Loucy (cell line): ENCODE measurements at regions not wholly inside any gene's neighbourhood (a gene's known extent, or its start where the extent isn't known, plus 50 kb on each side); places are given as distances from the start of the nearest gene placed in this dataset.

Source experiments
- H2AFZ ChIP-seq: fragments of 200-600 bp; sonication (generic); 2 replicates; pipeline ENCODE4 v1.6.0; 2016; ENCODE audit warnings: antibody characterized with exemption, mild to moderate bottlenecking, low read length, moderate library complexity
- H3F3A ChIP-seq: fragments of 200-600 bp; 2 replicates; pipeline ENCODE4 v1.6.0; 2016; ENCODE audit warnings: antibody characterized with exemption, low read depth, mild to moderate bottlenecking
- H3K27me3 ChIP-seq: fragments of 200-600 bp; sonication (generic); 2 replicates; pipeline ENCODE4 v1.6.1; 2014; ENCODE audit warnings: low read length, mild to moderate bottlenecking; ENCODE audit not compliant: insufficient read depth, poor library complexity, severe bottlenecking
- H3K36me3 ChIP-seq: fragments of 200-600 bp; sonication (generic); 2 replicates; pipeline ENCODE4 v1.6.1; 2016; ENCODE audit warnings: low read length; ENCODE audit not compliant: insufficient read depth
- H3K4me1 ChIP-seq: fragments of 200-600 bp; sonication (generic); 2 replicates; pipeline ENCODE4 v1.5.1; 2014; ENCODE audit warnings: low read length, mild to moderate bottlenecking; ENCODE audit not compliant: insufficient read depth, poor library complexity, severe bottlenecking
- H3K4me2 ChIP-seq: fragments of 200-600 bp; sonication (generic); 2 replicates; pipeline ENCODE4 v1.6.0; 2014; ENCODE audit warnings: antibody characterized with exemption, low read length, low read depth, mild to moderate bottlenecking; ENCODE audit not compliant: poor library complexity, severe bottlenecking
- H3K4me3 ChIP-seq: fragments of 200-600 bp; sonication (generic); 2 replicates; pipeline ENCODE4 v1.5.1; 2014; ENCODE audit warnings: low read length, mild to moderate bottlenecking, mixed read lengths; ENCODE audit not compliant: poor library complexity, severe bottlenecking
- H3K79me2 ChIP-seq: fragments of 200-600 bp; sonication (generic); 2 replicates; pipeline ENCODE4 v1.6.1; 2014; ENCODE audit warnings: low read length; ENCODE audit not compliant: insufficient read depth
- H3K9ac ChIP-seq: fragments of 200-600 bp; sonication (generic); 2 replicates; pipeline ENCODE4 v1.6.0; 2014; ENCODE audit warnings: mild to moderate bottlenecking, low read depth, low read length, moderate library complexity; ENCODE audit not compliant: poor library complexity, severe bottlenecking
- H3K9me2 ChIP-seq: fragments of 200-600 bp; sonication (generic); replicated peaks from 2 replicates; pipeline ENCODE4 v1.6.1; 2016; ENCODE audit warnings: low read depth, low read length, mixed read lengths
- H3K9me3 ChIP-seq: fragments of 200-600 bp; sonication (generic); 2 replicates; pipeline ENCODE4 v1.6.1; 2014; ENCODE audit warnings: mild to moderate bottlenecking, antibody characterized with exemption, low read length, low read depth; ENCODE audit not compliant: insufficient read depth
- H4K20me1 ChIP-seq: fragments of 200-600 bp; sonication (generic); 2 replicates; pipeline ENCODE4 v1.6.0; 2014; ENCODE audit warnings: antibody characterized with exemption, low read length, mild to moderate bottlenecking; ENCODE audit not compliant: insufficient read depth, poor library complexity, severe bottlenecking
- CTCF ChIP-seq: fragments of 200-600 bp; sonication (generic); conservative IDR thresholded peaks from 2 replicates; pipeline ENCODE4 v1.5.1; 2014; ENCODE audit warnings: mild to moderate bottlenecking, antibody characterized with exemption, low read length
- EZH2phosphoT487 ChIP-seq: fragments of 200-600 bp; IDR thresholded peaks from 2 replicates; pipeline ENCODE4 v1.6.1; 2018; ENCODE audit warnings: antibody characterized with exemption, mild to moderate bottlenecking, moderate library complexity, borderline replicate concordance

GRCh38 chr15:23897531-23897930 is 210.4 kb upstream of the NDN start:
- Histone ChIP-seq H2AFZ (no peak overlapping the region), H3K4me1 (no peaks in the 10 kb centered on the region), H3K27me3 (no peaks in the 10 kb centered on the region), H3K9me2 (no peaks in the 10 kb centered on the region), H3K79me2 (no peaks in the 10 kb centered on the region), H3K9me3 (no peaks in the 10 kb centered on the region), H3F3A (no peaks in the 10 kb centered on the region), H3K4me3 (no peak overlapping the region), H3K4me2 (no peak overlapping the region), H4K20me1 (no peaks in the 10 kb centered on the region), H3K9ac (no peak overlapping the region), H3K36me3 (no peaks in the 10 kb centered on the region)
- TF ChIP-seq CTCF (no peak), EZH2phosphoT487 (no peak)

GRCh38 chr15:23910030-23910429 is 222.9 kb upstream of the NDN start:
- H2AFZ ChIP-seq, result no peak overlapping the region
- TF ChIP-seq EZH2phosphoT487 (no peak), CTCF (no peak)
- no peak overlapping the region for H3K4me3 ChIP-seq
- H3F3A ChIP-seq, result no peaks in the 10 kb centered on the region
- H3K4me2 ChIP-seq, result no peak overlapping the region
- H4K20me1 ChIP-seq, result no peaks in the 10 kb centered on the region
- no peaks in the 10 kb centered on the region for H3K4me1 ChIP-seq
- no peaks in the 10 kb centered on the region for H3K9me3 ChIP-seq
- H3K9me2 ChIP-seq, result no peaks in the 10 kb centered on the region
- no peaks in the 10 kb centered on the region for H3K27me3 ChIP-seq
- no peaks in the 10 kb centered on the region for H3K36me3 ChIP-seq
- H3K79me2 ChIP-seq, result no peaks in the 10 kb centered on the region
- no peak overlapping the region for H3K9ac ChIP-seq

GRCh38 chr15:23912191-23912590 is 225.1 kb upstream of the NDN start:
- H3K4me2 ChIP-seq, result no peak overlapping the region
- no peaks in the 10 kb centered on the region for H3K27me3 ChIP-seq
- H3K9me2 ChIP-seq, result no peaks in the 10 kb centered on the region
- H3K36me3 ChIP-seq, result no peaks in the 10 kb centered on the region
- no peak overlapping the region for H2AFZ ChIP-seq
- no peak overlapping the region for H3K9ac ChIP-seq
- TF ChIP-seq CTCF (no peak), EZH2phosphoT487 (no peak)
- H3K79me2 ChIP-seq, result no peaks in the 10 kb centered on the region
- no peak overlapping the region for H3K4me3 ChIP-seq
- no peaks in the 10 kb centered on the region for H4K20me1 ChIP-seq
- H3F3A ChIP-seq, result no peaks in the 10 kb centered on the region
- H3K9me3 ChIP-seq, result no peaks in the 10 kb centered on the region
- H3K4me1 ChIP-seq, result no peaks in the 10 kb centered on the region
